NCI-H2227 (cell line): ENCODE measurements at regions not wholly inside any gene's neighbourhood (a gene's known extent, or its start where the extent isn't known, plus 50 kb on each side); places are given as distances from the start of the nearest gene placed in this dataset.
"Not testable (repeated sequence)": the region's sequence is repeated elsewhere in the genome, so short reads cannot be mapped to it uniquely, and the experiment has no call there.

ENCODE experiments used
- DNase-seq: peaks from one replicate; lab custom pipeline; 2025; ENCODE audit not compliant: unreplicated experiment; lab: John Stamatoyannopoulos, UW

DNA sequence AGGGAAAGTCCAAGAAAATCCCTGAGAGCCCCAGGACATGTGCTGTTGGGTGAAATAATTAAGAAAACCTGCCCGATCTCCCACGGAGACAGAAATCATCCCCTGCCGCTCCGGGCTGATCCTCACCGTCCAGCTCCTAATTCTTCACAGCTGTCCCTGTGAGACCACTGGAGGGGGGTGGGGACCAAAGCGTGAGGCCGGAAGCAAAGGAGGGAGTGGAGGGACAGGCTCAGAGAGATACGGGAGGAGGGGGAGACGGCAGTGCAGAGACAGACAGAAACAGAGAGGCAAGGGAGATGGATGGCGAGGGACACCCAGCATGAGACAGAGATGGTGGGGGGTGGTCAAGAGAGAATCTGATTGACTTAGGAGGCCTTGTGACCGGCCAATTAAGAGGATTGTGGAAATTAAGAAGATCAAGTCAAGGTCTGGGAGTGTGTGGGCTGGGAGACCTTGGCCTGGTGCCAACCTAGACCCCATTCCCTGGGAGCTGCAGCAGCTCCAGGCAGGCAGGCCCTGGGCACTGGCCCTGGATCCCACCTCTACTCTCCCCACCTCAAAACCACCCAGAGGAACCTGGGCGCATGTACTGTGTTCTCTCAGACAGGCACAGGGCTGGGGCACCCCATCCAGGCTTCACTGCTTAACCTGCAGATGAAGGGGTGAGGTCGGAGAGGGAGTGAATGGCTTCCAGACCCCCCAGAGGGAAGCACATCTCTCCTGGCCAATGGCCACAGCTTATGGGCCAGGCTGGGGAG is 113.2 kb upstream of the ALDH1A3 start:
- DNase-seq: no peak

- no peak for DNase-seq
Observed at GRCh38 chr15:100767001-100767825, 112.4 kb upstream of the ALDH1A3 start.

DNA sequence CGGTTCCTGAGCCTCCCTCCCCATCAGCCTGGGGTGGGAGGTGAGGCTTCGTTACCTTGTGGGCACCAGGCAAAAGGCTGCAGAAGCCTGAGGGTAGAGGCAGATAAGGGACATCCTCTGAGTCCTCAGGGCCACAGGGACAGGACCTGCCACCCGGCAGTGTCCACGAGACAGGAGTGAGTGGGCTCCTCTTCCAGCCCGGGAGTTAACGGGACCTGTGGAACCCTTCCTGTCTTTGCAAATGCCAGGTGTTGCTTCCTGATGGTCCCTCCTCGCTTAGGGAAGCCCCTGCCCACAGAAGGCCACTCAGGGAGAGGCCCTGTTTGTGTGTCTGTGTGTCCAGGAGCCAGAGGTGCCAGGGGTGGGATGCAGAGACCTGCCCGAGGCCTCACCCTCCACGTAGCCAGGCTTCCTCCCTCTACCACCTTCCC is 111.1 kb upstream of the ALDH1A3 start:
- no peak for DNase-seq

- no peak for DNase-seq
Observed at GRCh38 chr15:100769043-100769974, 110.3 kb upstream of the ALDH1A3 start.

GRCh38 chr15:100769975-100770340 is 109.7 kb upstream of the ALDH1A3 start:
- no peak for DNase-seq

DNA sequence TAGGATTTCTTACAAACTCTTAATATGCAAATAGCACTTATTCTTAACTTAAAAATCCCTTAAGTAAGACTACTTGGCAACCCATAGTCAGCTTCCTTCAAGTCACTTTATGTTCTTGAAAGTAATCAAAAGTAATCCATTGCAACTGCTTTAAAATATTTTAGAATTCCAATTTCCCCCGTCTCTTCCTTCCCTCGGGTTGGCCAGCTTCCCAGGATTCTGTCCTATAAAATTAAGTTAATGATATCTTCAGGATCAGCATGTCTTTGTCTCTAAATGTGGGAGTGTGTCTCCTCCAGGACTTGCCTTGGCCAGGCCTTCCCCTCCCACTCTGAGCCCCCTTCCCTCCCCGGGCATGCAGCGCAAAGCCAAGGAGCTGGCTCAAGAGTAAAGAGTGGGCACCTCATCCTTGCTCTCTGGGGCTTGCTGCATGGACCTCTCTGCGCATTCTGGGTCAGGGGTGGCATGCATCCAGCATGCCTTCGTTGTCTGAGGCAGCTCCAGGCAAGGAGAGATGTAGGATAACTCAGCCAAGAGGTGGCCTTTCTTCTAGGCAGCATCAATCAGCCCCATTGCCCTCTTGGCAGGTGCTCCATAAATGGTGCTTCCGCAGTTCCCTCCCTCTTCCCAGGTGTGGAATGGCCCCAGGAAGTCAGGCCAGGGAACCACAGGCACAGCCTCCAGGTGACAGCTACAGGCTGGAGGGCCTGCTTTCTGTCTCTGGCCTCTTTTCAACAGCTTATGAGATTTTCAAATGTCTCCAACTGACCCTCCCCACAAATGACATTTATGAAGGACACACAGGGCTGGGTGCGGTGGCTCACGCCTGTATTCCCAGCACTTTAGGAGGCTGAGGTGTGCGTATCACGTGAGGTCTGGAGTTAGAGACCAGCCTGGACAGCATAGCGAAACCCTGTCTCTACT is 108.7 kb upstream of the ALDH1A3 start:
- DNase-seq: no peak

DNA sequence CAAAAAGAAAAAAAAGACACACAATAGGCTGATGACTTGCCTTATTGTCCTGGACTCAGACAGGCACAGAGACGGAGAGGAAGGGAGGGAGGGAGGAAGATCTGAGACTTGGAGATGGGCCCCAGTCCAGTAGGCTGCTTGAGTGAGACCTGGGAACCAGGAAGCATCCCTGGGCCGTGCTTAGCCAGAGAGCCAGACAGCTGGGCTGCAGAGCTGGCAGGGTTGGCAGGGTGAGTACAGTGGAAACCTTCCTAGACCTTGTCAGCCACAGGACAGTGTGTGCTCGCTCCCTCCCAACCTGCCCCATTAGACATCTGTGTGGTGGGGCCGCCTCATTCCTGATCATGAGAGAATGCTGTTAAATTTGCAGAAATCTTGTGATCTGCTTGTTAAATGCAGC is 107.9 kb upstream of the ALDH1A3 start:
- DNase-seq: no peak

GRCh38 chr15:100772478-100772877 is 107.2 kb upstream of the ALDH1A3 start:
- DNase-seq: no peak

GRCh38 chr15:100772892-100773520 is 106.6 kb upstream of the ALDH1A3 start:
- DNase-seq: no peak

- DNase-seq: not testable (repeated sequence)
Observed at GRCh38 chr15:100774044-100774443, 105.6 kb upstream of the ALDH1A3 start.

- no peak for DNase-seq
Observed at GRCh38 chr15:100775581-100776185, 103.9 kb upstream of the ALDH1A3 start.

- DNase-seq: no peak
Observed at GRCh38 chr15:100777821-100778220, 101.8 kb upstream of the ALDH1A3 start.

DNA sequence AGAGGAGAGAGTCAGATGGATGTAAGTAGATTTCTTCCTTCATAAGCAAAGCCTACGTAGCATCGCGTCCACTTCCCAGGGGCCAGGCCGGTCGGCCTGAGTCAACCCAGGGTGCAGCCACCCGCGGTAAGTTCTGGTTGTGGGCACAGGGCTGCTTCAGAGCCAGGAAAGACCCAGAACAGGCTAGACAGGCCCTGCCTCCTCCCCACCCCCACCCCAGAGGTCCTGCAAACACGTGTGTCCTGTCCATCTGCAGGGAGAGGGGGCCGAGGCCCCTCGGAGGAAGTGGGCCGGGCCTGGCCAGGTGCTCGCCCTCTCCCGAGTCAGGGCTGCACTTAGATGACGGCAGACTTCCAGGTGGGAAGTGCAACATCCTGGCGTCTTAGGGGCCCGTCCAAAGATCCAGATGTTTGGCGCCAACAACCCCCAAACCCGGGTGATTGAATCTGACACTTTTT is 100.8 kb upstream of the ALDH1A3 start:
- DNase-seq: no peak

DNA sequence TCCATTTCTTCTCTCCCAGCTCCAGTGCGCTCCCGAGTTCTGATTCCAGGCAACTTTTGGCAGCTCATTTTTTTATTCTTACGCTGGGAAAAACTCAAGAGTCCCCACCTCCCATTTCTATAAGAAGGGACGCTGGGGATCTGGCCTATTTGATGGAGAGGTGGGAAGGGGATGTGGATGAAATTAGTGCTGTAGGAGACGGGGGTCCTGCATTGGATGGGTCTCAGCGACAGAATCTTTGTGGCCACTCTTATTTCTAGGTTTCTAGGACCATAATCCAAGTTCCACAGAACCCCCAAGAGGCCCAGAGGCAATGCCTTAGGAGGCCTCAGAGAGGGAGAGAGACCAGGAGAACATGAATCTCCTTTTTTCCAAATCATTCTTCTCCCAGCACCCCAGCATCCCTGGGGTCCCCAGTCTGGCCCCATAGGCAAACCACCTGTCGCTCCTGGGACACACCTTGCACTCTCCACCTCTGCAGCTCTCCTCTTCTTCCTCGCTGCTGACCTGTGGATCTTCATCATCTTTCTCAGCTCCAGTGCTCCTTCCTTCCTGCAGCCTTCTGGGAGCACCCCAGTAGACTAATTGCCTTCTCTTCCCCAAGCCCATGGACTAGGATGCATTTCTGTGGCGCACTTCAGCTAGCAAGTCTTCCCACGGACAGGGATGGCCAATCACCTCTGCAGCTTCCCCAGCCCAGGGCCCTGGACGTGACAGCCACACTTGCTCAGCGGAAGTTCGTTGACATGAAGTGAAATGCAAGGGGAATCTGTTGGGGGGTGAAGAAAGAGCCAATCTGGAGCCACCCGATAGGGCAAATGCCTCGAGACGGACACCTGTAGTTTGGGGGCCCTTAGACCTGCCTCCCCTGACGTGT is 100.1 kb upstream of the ALDH1A3 start:
- DNase-seq: no peak

- no peak for DNase-seq
Observed at GRCh38 chr15:100780208-100780800, 99.3 kb upstream of the ALDH1A3 start.

GRCh38 chr15:100781061-100781960 is 98.3 kb upstream of the ALDH1A3 start:
- no peak for DNase-seq
